ENCODE measurements at regions not wholly inside any gene's neighbourhood (a gene's known extent, or its start where the extent isn't known, plus 50 kb on each side); places are given as distances from the start of the nearest gene placed in this dataset.

- TF ChIP-seq CTCF (IDR thresholded peaks at IDR 0.05; ENCODE audit: borderline replicate concordance, extremely low read depth, low read length, poor library complexity, severe bottlenecking), result no peak
- TF ChIP-seq EZH2 (IDR thresholded peaks at IDR 0.05; ENCODE audit: borderline replicate concordance, low read depth, low read length, severe bottlenecking), result no peak
Observed at GRCh38 chr2:107721586-107721985, 105.1 kb upstream of the RGPD4 start.
